ENCODE measurements at regions not wholly inside any gene's neighbourhood (a gene's known extent, or its start where the extent isn't known, plus 50 kb on each side); places are given as distances from the start of the nearest gene placed in this dataset.

DNA sequence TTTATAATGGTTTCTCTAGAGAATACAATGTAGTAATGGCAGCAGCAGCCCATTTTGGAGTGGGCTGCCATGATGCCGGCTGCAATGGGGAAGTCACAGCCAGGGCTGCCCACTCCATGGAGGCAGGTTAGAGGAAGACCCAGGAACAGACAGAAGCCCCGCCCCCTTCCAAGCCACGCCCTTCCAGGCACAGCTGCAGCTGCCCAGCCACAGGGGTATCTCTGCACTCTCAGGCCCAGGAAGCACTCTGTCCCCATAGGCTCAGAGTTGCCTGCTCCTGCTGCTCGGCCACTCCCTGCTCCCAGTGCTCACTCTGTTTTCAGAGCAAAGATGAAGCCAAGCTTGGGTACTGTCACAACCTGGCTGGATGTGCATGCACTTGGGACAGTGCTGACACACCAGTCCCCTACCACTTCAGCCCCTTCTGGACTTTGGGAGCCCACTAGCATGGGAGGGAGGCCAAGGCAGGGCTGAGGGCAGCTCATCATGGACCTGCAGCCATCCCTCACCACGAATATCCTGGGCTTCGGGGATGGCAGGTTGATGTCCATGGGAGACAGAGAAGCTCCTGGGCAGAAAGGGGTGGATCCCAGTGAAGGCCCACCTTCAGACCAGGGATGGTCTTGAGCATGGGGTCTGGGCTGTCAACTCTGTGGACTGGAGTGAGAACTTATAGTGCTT, 1224.2 kb downstream of the SLITRK5 start (continued):
- TF ChIP-seq, protein P1, sequence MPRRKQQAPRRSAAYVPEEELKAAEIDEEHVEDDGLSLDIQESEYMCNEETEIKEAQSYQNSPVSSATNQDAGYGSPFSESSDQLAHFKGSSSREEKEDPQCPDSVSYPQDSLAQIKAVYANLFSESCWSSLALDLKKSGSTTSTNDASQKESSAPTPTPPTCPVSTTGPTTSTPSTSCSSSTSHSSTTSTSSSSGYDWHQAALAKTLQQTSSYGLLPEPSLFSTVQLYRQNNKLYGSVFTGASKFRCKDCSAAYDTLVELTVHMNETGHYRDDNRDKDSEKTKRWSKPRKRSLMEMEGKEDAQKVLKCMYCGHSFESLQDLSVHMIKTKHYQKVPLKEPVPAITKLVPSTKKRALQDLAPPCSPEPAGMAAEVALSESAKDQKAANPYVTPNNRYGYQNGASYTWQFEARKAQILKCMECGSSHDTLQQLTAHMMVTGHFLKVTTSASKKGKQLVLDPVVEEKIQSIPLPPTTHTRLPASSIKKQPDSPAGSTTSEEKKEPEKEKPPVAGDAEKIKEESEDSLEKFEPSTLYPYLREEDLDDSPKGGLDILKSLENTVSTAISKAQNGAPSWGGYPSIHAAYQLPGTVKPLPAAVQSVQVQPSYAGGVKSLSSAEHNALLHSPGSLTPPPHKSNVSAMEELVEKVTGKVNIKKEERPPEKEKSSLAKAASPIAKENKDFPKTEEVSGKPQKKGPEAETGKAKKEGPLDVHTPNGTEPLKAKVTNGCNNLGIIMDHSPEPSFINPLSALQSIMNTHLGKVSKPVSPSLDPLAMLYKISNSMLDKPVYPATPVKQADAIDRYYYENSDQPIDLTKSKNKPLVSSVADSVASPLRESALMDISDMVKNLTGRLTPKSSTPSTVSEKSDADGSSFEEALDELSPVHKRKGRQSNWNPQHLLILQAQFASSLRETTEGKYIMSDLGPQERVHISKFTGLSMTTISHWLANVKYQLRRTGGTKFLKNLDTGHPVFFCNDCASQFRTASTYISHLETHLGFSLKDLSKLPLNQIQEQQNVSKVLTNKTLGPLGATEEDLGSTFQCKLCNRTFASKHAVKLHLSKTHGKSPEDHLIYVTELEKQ (CRISPR knock-in tag; IDR thresholded peaks at IDR 0.05), result no peak
- TF ChIP-seq ZEB2 (IDR thresholded peaks at IDR 0.05) (no peak), SPI1 (IDR thresholded peaks at IDR 0.05; ENCODE audit: borderline replicate concordance, low read depth, low read length) (no peak), ESRRA (IDR thresholded peaks at IDR 0.05; ENCODE audit: borderline replicate concordance, low read depth) (no peak), FOXK2 (conservative IDR thresholded peaks at IDR 0.05 in 1 of 2, IDR thresholded peaks at IDR 0.05 in 1 of 2; ENCODE audit: low read depth in 2 of 2) (no peak), ELF4 (CRISPR knock-in tag; IDR thresholded peaks at IDR 0.05) (no peak)
- TF ChIP-seq, protein P2, sequence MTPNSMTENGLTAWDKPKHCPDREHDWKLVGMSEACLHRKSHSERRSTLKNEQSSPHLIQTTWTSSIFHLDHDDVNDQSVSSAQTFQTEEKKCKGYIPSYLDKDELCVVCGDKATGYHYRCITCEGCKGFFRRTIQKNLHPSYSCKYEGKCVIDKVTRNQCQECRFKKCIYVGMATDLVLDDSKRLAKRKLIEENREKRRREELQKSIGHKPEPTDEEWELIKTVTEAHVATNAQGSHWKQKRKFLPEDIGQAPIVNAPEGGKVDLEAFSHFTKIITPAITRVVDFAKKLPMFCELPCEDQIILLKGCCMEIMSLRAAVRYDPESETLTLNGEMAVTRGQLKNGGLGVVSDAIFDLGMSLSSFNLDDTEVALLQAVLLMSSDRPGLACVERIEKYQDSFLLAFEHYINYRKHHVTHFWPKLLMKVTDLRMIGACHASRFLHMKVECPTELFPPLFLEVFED (CRISPR knock-in tag; conservative IDR thresholded peaks at IDR 0.05), result no peak
- TF ChIP-seq, protein P3, sequence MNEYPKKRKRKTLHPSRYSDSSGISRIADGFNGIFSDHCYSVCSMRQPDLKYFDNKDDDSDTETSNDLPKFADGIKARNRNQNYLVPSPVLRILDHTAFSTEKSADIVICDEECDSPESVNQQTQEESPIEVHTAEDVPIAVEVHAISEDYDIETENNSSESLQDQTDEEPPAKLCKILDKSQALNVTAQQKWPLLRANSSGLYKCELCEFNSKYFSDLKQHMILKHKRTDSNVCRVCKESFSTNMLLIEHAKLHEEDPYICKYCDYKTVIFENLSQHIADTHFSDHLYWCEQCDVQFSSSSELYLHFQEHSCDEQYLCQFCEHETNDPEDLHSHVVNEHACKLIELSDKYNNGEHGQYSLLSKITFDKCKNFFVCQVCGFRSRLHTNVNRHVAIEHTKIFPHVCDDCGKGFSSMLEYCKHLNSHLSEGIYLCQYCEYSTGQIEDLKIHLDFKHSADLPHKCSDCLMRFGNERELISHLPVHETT (CRISPR knock-in tag; conservative IDR thresholded peaks at IDR 0.05 in 1 of 2, IDR thresholded peaks at IDR 0.05 in 1 of 2), result no peak
- TF ChIP-seq, protein P4, sequence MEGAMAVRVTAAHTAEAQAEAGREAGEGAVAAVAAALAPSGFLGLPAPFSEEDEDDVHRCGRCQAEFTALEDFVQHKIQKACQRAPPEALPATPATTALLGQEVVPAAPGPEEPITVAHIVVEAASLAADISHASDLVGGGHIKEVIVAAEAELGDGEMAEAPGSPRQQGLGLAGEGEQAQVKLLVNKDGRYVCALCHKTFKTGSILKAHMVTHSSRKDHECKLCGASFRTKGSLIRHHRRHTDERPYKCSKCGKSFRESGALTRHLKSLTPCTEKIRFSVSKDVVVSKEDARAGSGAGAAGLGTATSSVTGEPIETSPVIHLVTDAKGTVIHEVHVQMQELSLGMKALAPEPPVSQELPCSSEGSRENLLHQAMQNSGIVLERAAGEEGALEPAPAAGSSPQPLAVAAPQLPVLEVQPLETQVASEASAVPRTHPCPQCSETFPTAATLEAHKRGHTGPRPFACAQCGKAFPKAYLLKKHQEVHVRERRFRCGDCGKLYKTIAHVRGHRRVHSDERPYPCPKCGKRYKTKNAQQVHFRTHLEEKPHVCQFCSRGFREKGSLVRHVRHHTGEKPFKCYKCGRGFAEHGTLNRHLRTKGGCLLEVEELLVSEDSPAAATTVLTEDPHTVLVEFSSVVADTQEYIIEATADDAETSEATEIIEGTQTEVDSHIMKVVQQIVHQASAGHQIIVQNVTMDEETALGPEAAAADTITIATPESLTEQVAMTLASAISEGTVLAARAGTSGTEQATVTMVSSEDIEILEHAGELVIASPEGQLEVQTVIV (CRISPR knock-in tag; IDR thresholded peaks at IDR 0.05; ENCODE audit: borderline replicate concordance), result no peak

All from K562 (cell line).